Lower leg skin (tissue), 4 donors: ENCODE measurements at regions not wholly inside any gene's neighbourhood (a gene's known extent, or its start where the extent isn't known, plus 50 kb on each side); places are given as distances from the start of the nearest gene placed in this dataset.

Source experiments
- DNase-seq, 2 donors: peaks; one replicate each; pipeline ENCODE4 v3.0.0-alpha.2; 2019; ENCODE audit warnings: low spot score in 2 of 2
- H3K4me3 ChIP-seq: fragments of 200-600 bp; sonication (generic); 2 replicates; pipeline ENCODE4 v1.5.1; 2017; ENCODE audit warnings: mild to moderate bottlenecking, low read depth; ENCODE audit not compliant: poor library complexity, severe bottlenecking
- CTCF ChIP-seq, 3 donors: fragments of 450-650 bp; IDR thresholded peaks; one replicate each; pipeline ENCODE4 v1.5.1; 2016; ENCODE audit warnings: antibody characterized with exemption in 3 of 3, mild to moderate bottlenecking in 3 of 3, moderate library complexity in 2 of 3
- POLR2A ChIP-seq, 2 donors: fragments of 450-650 bp; IDR thresholded peaks; one replicate each; pipeline ENCODE4 v1.6.1; 2016 to 2017; ENCODE audit warnings: antibody characterized with exemption in 2 of 2, mild to moderate bottlenecking in 1 of 2, moderate library complexity in 1 of 2
- WGBS, 2 donors: methylation state at CpG; one replicate each; pipeline ENCODE4 v1.1.5; 2018; 5-methylcytosine and 5-hydroxymethylcytosine counted together
- intact Hi-C: fragments of 100-400 bp; cut with DNase I; formaldehyde crosslinking; loops from one replicate; pipeline ENCODE4 v1.15.0; 2023; ENCODE audit warnings: low total_unique reads

- no peak for DNase-seq
- intact Hi-C loops = no loop called here
- H3K4me3 ChIP-seq = no peak overlapping the region
- TF ChIP-seq CTCF (IDR thresholded peaks at IDR 0.05) (no peak), POLR2A (IDR thresholded peaks at IDR 0.05) (no peak)
- WGBS, 2 donors = 90 to 95% methylated on average over 6 of the region's 6 CpGs
Observed at GRCh38 chr2:239743206-239743605, 281.9 kb downstream of the NDUFA10 start.

GRCh38 chr2:239742377-239742776, 282.8 kb downstream of the NDUFA10 start:
- TF ChIP-seq POLR2A (IDR thresholded peaks at IDR 0.05) (no peak), CTCF (IDR thresholded peaks at IDR 0.05) (no peak)
- H3K4me3 ChIP-seq = no peak overlapping the region
- no peak for DNase-seq
- intact Hi-C loops = no loop called here
- WGBS, 2 donors = 86 to 92% methylated on average over 14 to 15 of the region's 15 CpGs

- WGBS, 2 donors = 75 to 90% methylated on average over 8 of the region's 8 CpGs
- TF ChIP-seq CTCF (IDR thresholded peaks at IDR 0.05) (no peak), POLR2A (IDR thresholded peaks at IDR 0.05) (no peak)
- intact Hi-C loops = no loop called here
- no peak overlapping the region for H3K4me3 ChIP-seq
- no peak for DNase-seq
Observed at GRCh38 chr2:239739206-239739605, 285.9 kb downstream of the NDUFA10 start.

GRCh38 chr2:239738159-239738558, 287.0 kb downstream of the NDUFA10 start:
- no peak overlapping the region for H3K4me3 ChIP-seq
- intact Hi-C loops = no loop called here
- 81 to 82% methylated on average over 5 to 7 of the region's 19 CpGs for WGBS, 2 donors
- no peak for TF ChIP-seq CTCF (IDR thresholded peaks at IDR 0.05)
- no peak for TF ChIP-seq POLR2A (IDR thresholded peaks at IDR 0.05)
- DNase-seq = no peak

- DNase-seq = no peak
- intact Hi-C loops = no loop called here
- no peak overlapping the region for H3K4me3 ChIP-seq
- WGBS, 2 donors = 91 to 93% methylated on average over 9 to 10 of the region's 10 CpGs
- TF ChIP-seq POLR2A (IDR thresholded peaks at IDR 0.05) (no peak), CTCF (IDR thresholded peaks at IDR 0.05) (no peak)
Observed at GRCh38 chr2:239737144-239737463, 288.0 kb downstream of the NDUFA10 start.

- TF ChIP-seq POLR2A (IDR thresholded peaks at IDR 0.05) (no peak), CTCF (IDR thresholded peaks at IDR 0.05) (no peak)
- WGBS, 2 donors = 87 to 90% methylated on average over 34 to 36 of the region's 39 CpGs
- no peak overlapping the region for H3K4me3 ChIP-seq
- DNase-seq = no peak
- intact Hi-C loops = no loop called here
Observed at GRCh38 chr2:239736358-239737143, 288.6 kb downstream of the NDUFA10 start.
